ENCODE measurements at regions not wholly inside any gene's neighbourhood (a gene's known extent, or its start where the extent isn't known, plus 50 kb on each side); places are given as distances from the start of the nearest gene placed in this dataset.

GRCh38 chr17:79279320-79279719 is 204.7 kb downstream of the ENGASE start:
- TF ChIP-seq EZH2 (IDR thresholded peaks at IDR 0.05; ENCODE audit: low read length) (no peak), CTCF (optimal IDR thresholded peaks at IDR 0.05 in 1 of 3, IDR thresholded peaks at IDR 0.05 in 1 of 3, conservative IDR thresholded peaks at IDR 0.05 in 1 of 3; ENCODE audit: extremely low read depth in 1 of 3, insufficient read depth in 2 of 3, low read length in 3 of 3) (no peak)
- H3K27me3 ChIP-seq (ENCODE audit: control insufficient read depth, extremely low read depth, insufficient read depth, low read length), result peaks cover 5% of the 10 kb centered on the region
- no peak overlapping the region for H3K4me3 ChIP-seq (ENCODE audit: control insufficient read depth in 2 of 3, extremely low read depth in 1 of 3, insufficient read depth in 2 of 3, low read depth in 1 of 3, low read length in 3 of 3)
- no peaks in the 10 kb centered on the region for H3K4me1 ChIP-seq (ENCODE audit: control insufficient read depth, extremely low read depth, insufficient read depth, low read length)
- H3K9ac ChIP-seq (ENCODE audit: control insufficient read depth, extremely low read depth, insufficient read depth, low read length), result no peak overlapping the region
- no peaks in the 10 kb centered on the region for H3K9me3 ChIP-seq (ENCODE audit: control insufficient read depth, low read depth, low read length)
- no peaks in the 10 kb centered on the region for H3K79me2 ChIP-seq (ENCODE audit: control insufficient read depth, insufficient read depth, low read length)
- no peak overlapping the region for H3K4me2 ChIP-seq (ENCODE audit: control insufficient read depth, extremely low read depth, insufficient read depth, low read depth, low read length)
- no peak overlapping the region for H3K27ac ChIP-seq (ENCODE audit: control insufficient read depth, insufficient read depth, low read length)
- DNase-seq (ENCODE audit: low read depth, low spot score) (no peak), FAIRE-seq (no peak)
- dilution Hi-C loops (cut with MboI; ENCODE audit: extremely low pct_ligation_motif_present, low sequenced_read_pairs), result no loop called here
- H2AFZ ChIP-seq (ENCODE audit: control insufficient read depth, low read length), result no peak overlapping the region
- H3K36me3 ChIP-seq (ENCODE audit: control insufficient read depth in 2 of 2, extremely low read depth in 1 of 2, insufficient read depth in 2 of 2, low read length in 2 of 2), result no peaks in the 10 kb centered on the region
- H3K9me1 ChIP-seq (ENCODE audit: control insufficient read depth, extremely low read depth, insufficient read depth, low read length), result no peaks in the 10 kb centered on the region
- H4K20me1 ChIP-seq (ENCODE audit: control insufficient read depth, extremely low read depth, insufficient read depth, low read length), result no peaks in the 10 kb centered on the region

- peaks cover 5% of the 10 kb centered on the region for H3K4me1 ChIP-seq (ENCODE audit: control insufficient read depth, extremely low read depth, insufficient read depth, low read length)
- H3K4me3 ChIP-seq (ENCODE audit: control insufficient read depth in 2 of 3, extremely low read depth in 1 of 3, insufficient read depth in 2 of 3, low read depth in 1 of 3, low read length in 3 of 3), result no peak overlapping the region
- DNase-seq (ENCODE audit: low read depth, low spot score) (no peak), FAIRE-seq (no peak)
- no peaks in the 10 kb centered on the region for H3K79me2 ChIP-seq (ENCODE audit: control insufficient read depth, insufficient read depth, low read length)
- H3K9me1 ChIP-seq (ENCODE audit: control insufficient read depth, extremely low read depth, insufficient read depth, low read length), result no peaks in the 10 kb centered on the region
- dilution Hi-C loops (cut with MboI; ENCODE audit: extremely low pct_ligation_motif_present, low sequenced_read_pairs), result no loop called here
- H3K27ac ChIP-seq (ENCODE audit: control insufficient read depth, insufficient read depth, low read length), result no peak overlapping the region
- H3K4me2 ChIP-seq (ENCODE audit: control insufficient read depth, extremely low read depth, insufficient read depth, low read depth, low read length), result no peak overlapping the region
- H3K9me3 ChIP-seq (ENCODE audit: control insufficient read depth, low read depth, low read length), result no peaks in the 10 kb centered on the region
- no peak overlapping the region for H3K9ac ChIP-seq (ENCODE audit: control insufficient read depth, extremely low read depth, insufficient read depth, low read length)
- no peak for TF ChIP-seq CTCF (optimal IDR thresholded peaks at IDR 0.05 in 1 of 3, IDR thresholded peaks at IDR 0.05 in 1 of 3, conservative IDR thresholded peaks at IDR 0.05 in 1 of 3; ENCODE audit: extremely low read depth in 1 of 3, insufficient read depth in 2 of 3, low read length in 3 of 3)
- TF ChIP-seq EZH2 (IDR thresholded peaks at IDR 0.05; ENCODE audit: low read length), result no peak
- peaks cover 11% of the 10 kb centered on the region for H3K27me3 ChIP-seq (ENCODE audit: control insufficient read depth, extremely low read depth, insufficient read depth, low read length)
- H3K36me3 ChIP-seq (ENCODE audit: control insufficient read depth in 2 of 2, extremely low read depth in 1 of 2, insufficient read depth in 2 of 2, low read length in 2 of 2), result no peaks in the 10 kb centered on the region
- H2AFZ ChIP-seq (ENCODE audit: control insufficient read depth, low read length), result no peak overlapping the region
- no peaks in the 10 kb centered on the region for H4K20me1 ChIP-seq (ENCODE audit: control insufficient read depth, extremely low read depth, insufficient read depth, low read length)
These were observed 202.2 kb downstream of the ENGASE start for GRCh38 chr17:79276821-79277220.

Data from keratinocyte (primary cell).